HCT116 (cell line): ENCODE measurements at regions not wholly inside any gene's neighbourhood (a gene's known extent, or its start where the extent isn't known, plus 50 kb on each side); places are given as distances from the start of the nearest gene placed in this dataset.

Experiments
- ATAC-seq: fragments of 200-7000 bp; cut with Tn5 transposase; 2 replicates; pipeline ENCODE4 v1.9.1; 2020; ENCODE audit warnings: mild to moderate bottlenecking, moderate library complexity
- BruUV-seq: library from RNA; stranded (reverse); fragments of 400-500 nt; replicated peaks from 2 replicates; lab custom pipeline; 2021; lab: Mats Ljungman, UMichigan
- CTCF ChIA-PET: fragments of 300-600 bp; sonication (Branson Sonifier 250); formaldehyde crosslinking; loops from one replicate; lab custom pipeline; 2021; ENCODE audit warnings: antibody characterized with exemption; lab: Charles Lee
- POLR2A ChIA-PET: fragments of 300-600, 350-600 bp; sonication (Branson Sonifier 250); formaldehyde crosslinking; loops from one replicate; lab custom pipeline; 2021; ENCODE audit warnings: antibody characterized with exemption; lab: Charles Lee
- RAD21 ChIA-PET, 2 experiments: fragments of 300-600 bp; sonication (Branson Sonifier 250); formaldehyde crosslinking; loops; one replicate each; lab custom pipeline; 2023; ENCODE audit warnings: low total read pairs in 2 of 2; ENCODE audit not compliant: uncharacterized antibody in 2 of 2, unreplicated experiment in 2 of 2, low non-redundant PET in 1 of 2; lab: Charles Lee
- DNase-seq: peaks from one replicate; pipeline ENCODE4 v3.0.0-alpha.2; 2010; ENCODE audit warnings: low read depth, low spot score
- H2AFZ ChIP-seq: fragments of 200-600 bp; shearing (Covaris generic), sonication (generic); 2 replicates; pipeline ENCODE4 v1.6.1; 2017; ENCODE audit warnings: low read depth, mixed run types, mixed read lengths, antibody characterized with exemption, low read length; ENCODE audit not compliant: poor library complexity, severe bottlenecking
- H3K27ac ChIP-seq: 2 replicates; pipeline ENCODE4 v1.5.1; 2012; ENCODE audit warnings: low read depth, low read length
- H3K27me3 ChIP-seq: fragments of 200-600 bp; sonication (generic); 2 replicates; pipeline ENCODE4 v1.6.1; 2016; ENCODE audit warnings: mixed run types, low read length, mixed read lengths; ENCODE audit not compliant: insufficient read depth
- H3K36me3 ChIP-seq, 2 experiments: fragments of 200-500 bp in 1 of 2; fragments of 200-600 bp in 1 of 2; sonication (Bioruptor generic) in 1 of 2; sonication (generic) in 1 of 2; 2 replicates each; pipeline versions ENCODE4 v1.5.1 to v1.6.1; 2014 to 2016; ENCODE audit warnings: low read length in 2 of 2, inconsistent platforms in 1 of 2, mixed read lengths in 1 of 2, mixed run types in 1 of 2; ENCODE audit not compliant: insufficient read depth in 2 of 2, control insufficient read depth in 1 of 2
- H3K4me1 ChIP-seq, 2 experiments: fragments of 200-600 bp in 1 of 2; sonication (generic) in 1 of 2; 2 replicates each; pipeline versions ENCODE4 v1.5.1 to v1.6.1; 2012 to 2017; ENCODE audit warnings: low read length in 2 of 2, inconsistent platforms in 1 of 2, mild to moderate bottlenecking in 1 of 2, mixed read lengths in 1 of 2, mixed run types in 1 of 2, moderate library complexity in 1 of 2; ENCODE audit not compliant: insufficient read depth in 2 of 2, control insufficient read depth in 1 of 2
- H3K4me2 ChIP-seq: fragments of 200-600 bp; sonication (generic); 2 replicates; pipeline ENCODE4 v1.6.1; 2017; ENCODE audit warnings: mixed run types, low read length, mixed read lengths
- H3K4me3 ChIP-seq, 2 experiments: fragments of 200-600 bp in 1 of 2; sonication (generic) in 1 of 2; replicated peaks in 1 of 2; 2 replicates each; pipeline ENCODE4 v1.5.1; 2011 to 2016; ENCODE audit warnings: low read length in 2 of 2, control low read depth in 1 of 2, low read depth in 1 of 2, mild to moderate bottlenecking in 1 of 2, mixed read lengths in 1 of 2, mixed run types in 1 of 2
- H3K79me2 ChIP-seq: fragments of 200-600 bp; sonication (generic); 2 replicates; pipeline ENCODE4 v1.6.1; 2017; ENCODE audit warnings: mild to moderate bottlenecking, mixed run types, low read length, moderate library complexity, mixed read lengths; ENCODE audit not compliant: insufficient read depth
- H3K9ac ChIP-seq: fragments of 200-600 bp; sonication (generic); 2 replicates; pipeline ENCODE4 v1.6.1; 2016; ENCODE audit warnings: low read length, mixed read lengths
- H3K9me2 ChIP-seq: fragments of 200-600 bp; sonication (generic), shearing (Covaris generic); 2 replicates; pipeline ENCODE4 v1.6.1; 2017; ENCODE audit warnings: mixed run types, mild to moderate bottlenecking, moderate library complexity; ENCODE audit not compliant: insufficient read depth
- H3K9me3 ChIP-seq, 2 experiments: fragments of 200-500 bp in 1 of 2; fragments of 200-600 bp in 1 of 2; sonication (Bioruptor generic) in 1 of 2; sonication (generic) in 1 of 2; 2 replicates each; pipeline ENCODE4 v1.6.1; 2014 to 2017; ENCODE audit warnings: low read length in 2 of 2, mixed read lengths in 2 of 2, inconsistent platforms in 1 of 2, low read depth in 1 of 2, mild to moderate bottlenecking in 1 of 2, mixed run types in 1 of 2, moderate library complexity in 1 of 2; ENCODE audit not compliant: control insufficient read depth in 1 of 2, insufficient read depth in 1 of 2
- H4K20me1 ChIP-seq: fragments of 200-600 bp; sonication (generic), shearing (Covaris generic); 2 replicates; pipeline ENCODE4 v1.6.1; 2017; ENCODE audit warnings: mixed run types, mild to moderate bottlenecking, moderate library complexity; ENCODE audit not compliant: insufficient read depth
- CEBPB ChIP-seq: IDR thresholded peaks from 2 replicates; pipeline ENCODE4 v1.6.1; 2012; ENCODE audit warnings: low read depth
- EGR1 ChIP-seq: IDR thresholded peaks from 2 replicates; pipeline ENCODE4 v1.6.1; 2012; ENCODE audit warnings: low read depth
- ELF1 ChIP-seq: IDR thresholded peaks from 2 replicates; pipeline ENCODE4 v1.6.1; 2012; ENCODE audit warnings: low read depth, borderline replicate concordance
- RAD21 ChIP-seq: IDR thresholded peaks from 2 replicates; pipeline ENCODE4 v1.6.1; 2012; ENCODE audit warnings: low read depth, mild to moderate bottlenecking
- ZNF274 ChIP-seq: fragments of 200-500 bp; sonication (Bioruptor generic); IDR thresholded peaks from 2 replicates; pipeline ENCODE4 v1.6.1; 2014; ENCODE audit warnings: mild to moderate bottlenecking, low read depth, low read length, inconsistent platforms
- intact Hi-C: fragments of 100-400 bp; cut with micrococcal nuclease; formaldehyde crosslinking; loops from 2 replicates; pipeline ENCODE4 v1.10.0; 2022
- TF ChIP-seq, protein P1 (sequence below): IDR thresholded peaks from 2 replicates; pipeline ENCODE4 v1.6.1; 2012
- TF ChIP-seq, protein P2 (sequence below), 3 experiments: fragments of 200-600 bp in 1 of 3; sonication (generic) in 1 of 3; IDR thresholded peaks in 2 of 3; conservative IDR thresholded peaks in 1 of 3; 2 replicates each; pipeline ENCODE4 v1.5.1; 2012 to 2017; ENCODE audit warnings: low read depth in 2 of 3, low read length in 2 of 3, antibody characterized with exemption in 1 of 3, borderline replicate concordance in 1 of 3, control low read depth in 1 of 3, mild to moderate bottlenecking in 1 of 3, mixed read lengths in 1 of 3, mixed run types in 1 of 3, moderate library complexity in 1 of 3; ENCODE audit not compliant: insufficient read depth in 1 of 3
- TF ChIP-seq, protein P3 (sequence below): IDR thresholded peaks from 2 replicates; pipeline ENCODE4 v1.6.1; 2012; ENCODE audit warnings: low read depth

GRCh38 chr4:67087897-67088296, 457.4 kb downstream of the CENPC start:
- ATAC-seq (no peak), DNase-seq (peak; percentile 1)
- intact Hi-C loops = loop anchor here (5.0 kb wide), 1 partner anchor 239 kb away; no protein-coding TSS in a partner anchor
- Histone ChIP-seq H3K9me2 (no peaks in the 10 kb centered on the region), H3K4me2 (no peak overlapping the region), H3K36me3 (no peaks in the 10 kb centered on the region), H2AFZ (no peak overlapping the region), H3K9me3 (peaks cover 2 to 4% of the 10 kb centered on the region in 2 experiments; a peak in 1 of 4 replicates), H4K20me1 (no peaks in the 10 kb centered on the region), H3K4me1 (no peaks in the 10 kb centered on the region), H3K4me3 (no peak overlapping the region), H3K9ac (no peak overlapping the region), H3K27ac (no peak overlapping the region), H3K27me3 (no peaks in the 10 kb centered on the region), H3K79me2 (no peaks in the 10 kb centered on the region)
- POLR2A ChIA-PET = no interaction called here
- CTCF ChIA-PET = interaction anchor here (1.0 kb wide), 1 partner anchor 239 kb away, joined by 4 read pairs; no protein-coding TSS in a partner anchor
- BruUV-seq = no TSS peak
- TF ChIP-seq, protein P1, sequence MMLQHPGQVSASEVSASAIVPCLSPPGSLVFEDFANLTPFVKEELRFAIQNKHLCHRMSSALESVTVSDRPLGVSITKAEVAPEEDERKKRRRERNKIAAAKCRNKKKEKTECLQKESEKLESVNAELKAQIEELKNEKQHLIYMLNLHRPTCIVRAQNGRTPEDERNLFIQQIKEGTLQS = no peak
- TF ChIP-seq CEBPB (no peak), ZNF274 (no peak), ELF1 (no peak), EGR1 (no peak), RAD21 (0 out of 2 replicates have a peak, but pooled peaks have one; percentile 18)
- TF ChIP-seq, protein P2, sequence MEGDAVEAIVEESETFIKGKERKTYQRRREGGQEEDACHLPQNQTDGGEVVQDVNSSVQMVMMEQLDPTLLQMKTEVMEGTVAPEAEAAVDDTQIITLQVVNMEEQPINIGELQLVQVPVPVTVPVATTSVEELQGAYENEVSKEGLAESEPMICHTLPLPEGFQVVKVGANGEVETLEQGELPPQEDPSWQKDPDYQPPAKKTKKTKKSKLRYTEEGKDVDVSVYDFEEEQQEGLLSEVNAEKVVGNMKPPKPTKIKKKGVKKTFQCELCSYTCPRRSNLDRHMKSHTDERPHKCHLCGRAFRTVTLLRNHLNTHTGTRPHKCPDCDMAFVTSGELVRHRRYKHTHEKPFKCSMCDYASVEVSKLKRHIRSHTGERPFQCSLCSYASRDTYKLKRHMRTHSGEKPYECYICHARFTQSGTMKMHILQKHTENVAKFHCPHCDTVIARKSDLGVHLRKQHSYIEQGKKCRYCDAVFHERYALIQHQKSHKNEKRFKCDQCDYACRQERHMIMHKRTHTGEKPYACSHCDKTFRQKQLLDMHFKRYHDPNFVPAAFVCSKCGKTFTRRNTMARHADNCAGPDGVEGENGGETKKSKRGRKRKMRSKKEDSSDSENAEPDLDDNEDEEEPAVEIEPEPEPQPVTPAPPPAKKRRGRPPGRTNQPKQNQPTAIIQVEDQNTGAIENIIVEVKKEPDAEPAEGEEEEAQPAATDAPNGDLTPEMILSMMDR (IDR thresholded peaks at IDR 0.05 in 2 of 3, conservative IDR thresholded peaks at IDR 0.05 in 1 of 3; ENCODE audit: borderline replicate concordance in 1 of 3, insufficient read depth in 1 of 3, low read depth in 2 of 3, low read length in 2 of 3) = peak in 2 of 3 experiments; percentile 34 to 46; a peak in 3 of 6 replicates
- TF ChIP-seq, protein P3, sequence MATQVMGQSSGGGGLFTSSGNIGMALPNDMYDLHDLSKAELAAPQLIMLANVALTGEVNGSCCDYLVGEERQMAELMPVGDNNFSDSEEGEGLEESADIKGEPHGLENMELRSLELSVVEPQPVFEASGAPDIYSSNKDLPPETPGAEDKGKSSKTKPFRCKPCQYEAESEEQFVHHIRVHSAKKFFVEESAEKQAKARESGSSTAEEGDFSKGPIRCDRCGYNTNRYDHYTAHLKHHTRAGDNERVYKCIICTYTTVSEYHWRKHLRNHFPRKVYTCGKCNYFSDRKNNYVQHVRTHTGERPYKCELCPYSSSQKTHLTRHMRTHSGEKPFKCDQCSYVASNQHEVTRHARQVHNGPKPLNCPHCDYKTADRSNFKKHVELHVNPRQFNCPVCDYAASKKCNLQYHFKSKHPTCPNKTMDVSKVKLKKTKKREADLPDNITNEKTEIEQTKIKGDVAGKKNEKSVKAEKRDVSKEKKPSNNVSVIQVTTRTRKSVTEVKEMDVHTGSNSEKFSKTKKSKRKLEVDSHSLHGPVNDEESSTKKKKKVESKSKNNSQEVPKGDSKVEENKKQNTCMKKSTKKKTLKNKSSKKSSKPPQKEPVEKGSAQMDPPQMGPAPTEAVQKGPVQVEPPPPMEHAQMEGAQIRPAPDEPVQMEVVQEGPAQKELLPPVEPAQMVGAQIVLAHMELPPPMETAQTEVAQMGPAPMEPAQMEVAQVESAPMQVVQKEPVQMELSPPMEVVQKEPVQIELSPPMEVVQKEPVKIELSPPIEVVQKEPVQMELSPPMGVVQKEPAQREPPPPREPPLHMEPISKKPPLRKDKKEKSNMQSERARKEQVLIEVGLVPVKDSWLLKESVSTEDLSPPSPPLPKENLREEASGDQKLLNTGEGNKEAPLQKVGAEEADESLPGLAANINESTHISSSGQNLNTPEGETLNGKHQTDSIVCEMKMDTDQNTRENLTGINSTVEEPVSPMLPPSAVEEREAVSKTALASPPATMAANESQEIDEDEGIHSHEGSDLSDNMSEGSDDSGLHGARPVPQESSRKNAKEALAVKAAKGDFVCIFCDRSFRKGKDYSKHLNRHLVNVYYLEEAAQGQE = no peak
- RAD21 ChIA-PET = no interaction called here
